Tibial nerve (tissue), 4 donors: ENCODE measurements at regions not wholly inside any gene's neighbourhood (a gene's known extent, or its start where the extent isn't known, plus 50 kb on each side); places are given as distances from the start of the nearest gene placed in this dataset.

Source experiments
- DNase-seq, 2 donors: peaks; one replicate each; pipeline ENCODE4 v3.0.0-alpha.2; 2019; ENCODE audit warnings: low spot score in 2 of 2
- H3K27ac ChIP-seq, 4 donors: fragments of 200-600 bp; sonication (generic) in 3 of 4; one replicate each; pipeline ENCODE4 v1.5.1; 2017 to 2019; ENCODE audit warnings: mild to moderate bottlenecking in 1 of 4
- H3K27me3 ChIP-seq, 2 donors: fragments of 200-600 bp; sonication (generic) in 1 of 2; one replicate each; pipeline versions ENCODE4 v1.5.1 to v1.6.0; 2017 to 2019
- H3K36me3 ChIP-seq, 3 donors: fragments of 200-600 bp; sonication (generic); one replicate each; pipeline ENCODE4 v1.5.1; 2018 to 2019
- H3K4me1 ChIP-seq, 4 donors: fragments of 200-600 bp; sonication (generic) in 3 of 4; one replicate each; pipeline ENCODE4 v1.5.1; 2017 to 2019
- H3K4me3 ChIP-seq, 4 donors: fragments of 200-600 bp; sonication (generic) in 3 of 4; one replicate each; pipeline ENCODE4 v1.5.1; 2017 to 2019; ENCODE audit warnings: mild to moderate bottlenecking in 1 of 4, moderate library complexity in 1 of 4
- H3K9me3 ChIP-seq, 4 donors: fragments of 200-600 bp; sonication (generic) in 3 of 4; one replicate each; pipeline ENCODE4 v1.5.1; 2017 to 2019
- CTCF ChIP-seq, 5 experiments: fragments of 200-600 bp in 3 of 5; fragments of 450-650 bp in 2 of 5; sonication (generic) in 3 of 5; IDR thresholded peaks; one replicate each; pipeline ENCODE4 v1.5.1; 2016 to 2019; ENCODE audit warnings: antibody characterized with exemption in 5 of 5, mild to moderate bottlenecking in 3 of 5, moderate library complexity in 2 of 5
- EP300 ChIP-seq, 2 donors: sonication (generic); formaldehyde crosslinking; IDR thresholded peaks; one replicate each; pipeline ENCODE4 v1.6.1; 2017; ENCODE audit warnings: antibody characterized with exemption in 2 of 2, mild to moderate bottlenecking in 1 of 2
- POLR2A ChIP-seq, 2 donors: fragments of 450-650 bp; IDR thresholded peaks; one replicate each; pipeline ENCODE4 v1.6.1; 2017; ENCODE audit warnings: antibody characterized with exemption in 2 of 2, mild to moderate bottlenecking in 2 of 2, moderate library complexity in 2 of 2
- WGBS, 2 donors: methylation state at CpG; one replicate each; pipeline ENCODE4 v1.1.5; 2018; 5-methylcytosine and 5-hydroxymethylcytosine counted together

- DNase-seq, result no peak
- H3K27me3 ChIP-seq, result no peaks in the 10 kb centered on the region
- peak overlapping the region in 1 of 4 donors; percentile 47 for H3K27ac ChIP-seq
- H3K4me1 ChIP-seq, result peaks cover 0 to 22% (median 3%) of the 10 kb centered on the region in 4 donors
- no peaks in the 10 kb centered on the region for H3K36me3 ChIP-seq
- 34 to 45% methylated on average over 9 of the region's 9 CpGs for WGBS, 2 donors
- H3K9me3 ChIP-seq, result no peaks in the 10 kb centered on the region
- H3K4me3 ChIP-seq, result no peak overlapping the region
- TF ChIP-seq CTCF (IDR thresholded peaks at IDR 0.05) (no peak), EP300 (IDR thresholded peaks at IDR 0.05) (no peak), POLR2A (IDR thresholded peaks at IDR 0.05) (no peak)
Measured at GRCh38 chr9:108517651-108518365, 338.0 kb downstream of the ACTL7B start.

GRCh38 chr9:108516391-108516790 is 339.4 kb downstream of the ACTL7B start:
- H3K4me1 ChIP-seq, result peaks cover 0 to 22% (median 3%) of the 10 kb centered on the region in 4 donors
- H3K27ac ChIP-seq, result no peak overlapping the region
- no peaks in the 10 kb centered on the region for H3K27me3 ChIP-seq
- 81 to 90% methylated on average over 4 of the region's 4 CpGs for WGBS, 2 donors
- TF ChIP-seq EP300 (IDR thresholded peaks at IDR 0.05) (no peak), POLR2A (IDR thresholded peaks at IDR 0.05) (no peak), CTCF (IDR thresholded peaks at IDR 0.05) (no peak)
- H3K4me3 ChIP-seq, result no peak overlapping the region
- no peak for DNase-seq
- no peaks in the 10 kb centered on the region for H3K9me3 ChIP-seq
- no peaks in the 10 kb centered on the region for H3K36me3 ChIP-seq

- 77 to 97% methylated on average over 2 of the region's 2 CpGs for WGBS, 2 donors
- Histone ChIP-seq H3K9me3 (no peaks in the 10 kb centered on the region), H3K36me3 (no peaks in the 10 kb centered on the region), H3K4me3 (no peak overlapping the region), H3K27me3 (no peaks in the 10 kb centered on the region), H3K4me1 (peaks cover 0 to 22% (median 3%) of the 10 kb centered on the region in 4 donors), H3K27ac (no peak overlapping the region)
- no peak for DNase-seq
- TF ChIP-seq CTCF (IDR thresholded peaks at IDR 0.05), result no peak
- no peak for TF ChIP-seq EP300 (IDR thresholded peaks at IDR 0.05)
- TF ChIP-seq POLR2A (IDR thresholded peaks at IDR 0.05), result no peak
Measured at GRCh38 chr9:108515856-108516255, 339.9 kb downstream of the ACTL7B start.

- Histone ChIP-seq H3K4me3 (no peak overlapping the region), H3K4me1 (peaks cover 0 to 2% (median 0%) of the 10 kb centered on the region in 4 donors), H3K27me3 (no peaks in the 10 kb centered on the region), H3K9me3 (no peaks in the 10 kb centered on the region), H3K36me3 (no peaks in the 10 kb centered on the region), H3K27ac (no peak overlapping the region)
- WGBS, 2 donors, result 77 to 82% methylated on average over 5 of the region's 5 CpGs
- DNase-seq, result no peak
- TF ChIP-seq EP300 (IDR thresholded peaks at IDR 0.05) (no peak), POLR2A (IDR thresholded peaks at IDR 0.05) (no peak), CTCF (IDR thresholded peaks at IDR 0.05) (no peak)
Measured at GRCh38 chr9:108512426-108513173, 343.2 kb downstream of the ACTL7B start.

- TF ChIP-seq POLR2A (IDR thresholded peaks at IDR 0.05) (no peak), CTCF (IDR thresholded peaks at IDR 0.05) (no peak), EP300 (IDR thresholded peaks at IDR 0.05) (no peak)
- Histone ChIP-seq H3K27me3 (no peaks in the 10 kb centered on the region), H3K27ac (no peak overlapping the region), H3K4me3 (no peak overlapping the region), H3K9me3 (no peaks in the 10 kb centered on the region), H3K4me1 (no peaks in the 10 kb centered on the region), H3K36me3 (no peaks in the 10 kb centered on the region)
- 94 to 98% methylated on average over 5 of the region's 5 CpGs for WGBS, 2 donors
- DNase-seq, result no peak
Measured at GRCh38 chr9:108511307-108511706, 344.5 kb downstream of the ACTL7B start.
